ENCODE measurements at regions not wholly inside any gene's neighbourhood (a gene's known extent, or its start where the extent isn't known, plus 50 kb on each side); places are given as distances from the start of the nearest gene placed in this dataset.

- Histone ChIP-seq H3K9ac (ENCODE audit: insufficient read length, low read depth) (peak overlapping the region; percentile 44), H3K36me3 (ENCODE audit: insufficient read depth, insufficient read length, low read length) (no peaks in the 10 kb centered on the region), H3K27me3 (ENCODE audit: insufficient read depth, insufficient read length) (no peaks in the 10 kb centered on the region), H3K4me3 (ENCODE audit: insufficient read length, low read depth) (no peak overlapping the region), H3K9me3 (ENCODE audit: insufficient read depth, low read length) (0 out of 2 replicates have a peak, but pooled peaks cover 2% of the 10 kb centered on the region), H3K4me1 (ENCODE audit: insufficient read depth, insufficient read length) (peaks cover 11% of the 10 kb centered on the region)
- TF ChIP-seq YY1 (IDR thresholded peaks at IDR 0.05; ENCODE audit: insufficient read depth, insufficient read length) (no peak), SUZ12 (IDR thresholded peaks at IDR 0.05; ENCODE audit: extremely low read depth, insufficient read depth, insufficient read length) (no peak), ZNF274 (IDR thresholded peaks at IDR 0.05; ENCODE audit: low read depth, low read length) (no peak)
- DNase-seq (ENCODE audit: low read depth, low spot score): no peak
Measured at GRCh38 chr2:9753276-9753600, 90.0 kb upstream of the TAF1B start.

GRCh38 chr2:9753665-9754531, 89.4 kb upstream of the TAF1B start:
- Histone ChIP-seq H3K36me3 (ENCODE audit: insufficient read depth, insufficient read length, low read length) (no peaks in the 10 kb centered on the region), H3K4me3 (ENCODE audit: insufficient read length, low read depth) (no peak overlapping the region), H3K4me1 (ENCODE audit: insufficient read depth, insufficient read length) (peaks cover 13% of the 10 kb centered on the region), H3K27me3 (ENCODE audit: insufficient read depth, insufficient read length) (no peaks in the 10 kb centered on the region), H3K9me3 (ENCODE audit: insufficient read depth, low read length) (no peaks in the 10 kb centered on the region), H3K9ac (ENCODE audit: insufficient read length, low read depth) (peak overlapping the region; percentile 44)
- no peak for DNase-seq (ENCODE audit: low read depth, low spot score)
- TF ChIP-seq ZNF274 (IDR thresholded peaks at IDR 0.05; ENCODE audit: low read depth, low read length) (no peak), YY1 (IDR thresholded peaks at IDR 0.05; ENCODE audit: insufficient read depth, insufficient read length) (no peak), SUZ12 (IDR thresholded peaks at IDR 0.05; ENCODE audit: extremely low read depth, insufficient read depth, insufficient read length) (no peak)

- TF ChIP-seq SUZ12 (IDR thresholded peaks at IDR 0.05; ENCODE audit: extremely low read depth, insufficient read depth, insufficient read length) (no peak), ZNF274 (IDR thresholded peaks at IDR 0.05; ENCODE audit: low read depth, low read length) (no peak), YY1 (IDR thresholded peaks at IDR 0.05; ENCODE audit: insufficient read depth, insufficient read length) (no peak)
- Histone ChIP-seq H3K9ac (ENCODE audit: insufficient read length, low read depth) (no peak overlapping the region), H3K4me3 (ENCODE audit: insufficient read length, low read depth) (no peak overlapping the region), H3K36me3 (ENCODE audit: insufficient read depth, insufficient read length, low read length) (no peaks in the 10 kb centered on the region), H3K4me1 (ENCODE audit: insufficient read depth, insufficient read length) (peaks cover 14% of the 10 kb centered on the region), H3K27me3 (ENCODE audit: insufficient read depth, insufficient read length) (no peaks in the 10 kb centered on the region), H3K9me3 (ENCODE audit: insufficient read depth, low read length) (no peaks in the 10 kb centered on the region)
- no peak for DNase-seq (ENCODE audit: low read depth, low spot score)
Measured at GRCh38 chr2:9754532-9754887, 88.8 kb upstream of the TAF1B start.

GRCh38 chr2:9755008-9755407, 88.3 kb upstream of the TAF1B start:
- TF ChIP-seq ZNF274 (IDR thresholded peaks at IDR 0.05; ENCODE audit: low read depth, low read length) (no peak), SUZ12 (IDR thresholded peaks at IDR 0.05; ENCODE audit: extremely low read depth, insufficient read depth, insufficient read length) (no peak), YY1 (IDR thresholded peaks at IDR 0.05; ENCODE audit: insufficient read depth, insufficient read length) (no peak)

GRCh38 chr2:9755638-9756037, 87.6 kb upstream of the TAF1B start:
- no peaks in the 10 kb centered on the region for H3K9me3 ChIP-seq (ENCODE audit: insufficient read depth, low read length)
- H3K36me3 ChIP-seq (ENCODE audit: insufficient read depth, insufficient read length, low read length): no peaks in the 10 kb centered on the region
- TF ChIP-seq ZNF274 (IDR thresholded peaks at IDR 0.05; ENCODE audit: low read depth, low read length) (no peak), YY1 (IDR thresholded peaks at IDR 0.05; ENCODE audit: insufficient read depth, insufficient read length) (no peak), SUZ12 (IDR thresholded peaks at IDR 0.05; ENCODE audit: extremely low read depth, insufficient read depth, insufficient read length) (no peak)
- DNase-seq (ENCODE audit: low read depth, low spot score): no peak
- no peak overlapping the region for H3K4me3 ChIP-seq (ENCODE audit: insufficient read length, low read depth)
- no peaks in the 10 kb centered on the region for H3K27me3 ChIP-seq (ENCODE audit: insufficient read depth, insufficient read length)
- no peak overlapping the region for H3K9ac ChIP-seq (ENCODE audit: insufficient read length, low read depth)
- peaks cover 14% of the 10 kb centered on the region for H3K4me1 ChIP-seq (ENCODE audit: insufficient read depth, insufficient read length)

More at GRCh38 chr2:9755008-9755407, 88.3 kb upstream of the TAF1B start:
- H3K4me3 ChIP-seq (ENCODE audit: insufficient read length, low read depth): no peak overlapping the region
- no peaks in the 10 kb centered on the region for H3K9me3 ChIP-seq (ENCODE audit: insufficient read depth, low read length)
- H3K9ac ChIP-seq (ENCODE audit: insufficient read length, low read depth): no peak overlapping the region
- DNase-seq (ENCODE audit: low read depth, low spot score): no peak
- no peaks in the 10 kb centered on the region for H3K36me3 ChIP-seq (ENCODE audit: insufficient read depth, insufficient read length, low read length)
- H3K4me1 ChIP-seq (ENCODE audit: insufficient read depth, insufficient read length): peaks cover 14% of the 10 kb centered on the region
- H3K27me3 ChIP-seq (ENCODE audit: insufficient read depth, insufficient read length): no peaks in the 10 kb centered on the region

- Histone ChIP-seq H3K4me3 (ENCODE audit: insufficient read length, low read depth) (no peak overlapping the region), H3K27me3 (ENCODE audit: insufficient read depth, insufficient read length) (no peaks in the 10 kb centered on the region), H3K9me3 (ENCODE audit: insufficient read depth, low read length) (no peaks in the 10 kb centered on the region), H3K4me1 (ENCODE audit: insufficient read depth, insufficient read length) (peaks cover 14% of the 10 kb centered on the region), H3K9ac (ENCODE audit: insufficient read length, low read depth) (no peak overlapping the region), H3K36me3 (ENCODE audit: insufficient read depth, insufficient read length, low read length) (no peaks in the 10 kb centered on the region)
- TF ChIP-seq YY1 (IDR thresholded peaks at IDR 0.05; ENCODE audit: insufficient read depth, insufficient read length) (no peak), SUZ12 (IDR thresholded peaks at IDR 0.05; ENCODE audit: extremely low read depth, insufficient read depth, insufficient read length) (no peak), ZNF274 (IDR thresholded peaks at IDR 0.05; ENCODE audit: low read depth, low read length) (no peak)
- no peak for DNase-seq (ENCODE audit: low read depth, low spot score)
Measured at GRCh38 chr2:9756692-9757250, 86.5 kb upstream of the TAF1B start.

- no peak overlapping the region for H3K9ac ChIP-seq (ENCODE audit: insufficient read length, low read depth)
- H3K9me3 ChIP-seq (ENCODE audit: insufficient read depth, low read length): no peaks in the 10 kb centered on the region
- H3K4me1 ChIP-seq (ENCODE audit: insufficient read depth, insufficient read length): peaks cover 11% of the 10 kb centered on the region
- H3K36me3 ChIP-seq (ENCODE audit: insufficient read depth, insufficient read length, low read length): no peaks in the 10 kb centered on the region
- H3K27me3 ChIP-seq (ENCODE audit: insufficient read depth, insufficient read length): no peaks in the 10 kb centered on the region
- TF ChIP-seq ZNF274 (IDR thresholded peaks at IDR 0.05; ENCODE audit: low read depth, low read length) (no peak), SUZ12 (IDR thresholded peaks at IDR 0.05; ENCODE audit: extremely low read depth, insufficient read depth, insufficient read length) (no peak), YY1 (IDR thresholded peaks at IDR 0.05; ENCODE audit: insufficient read depth, insufficient read length) (no peak)
- H3K4me3 ChIP-seq (ENCODE audit: insufficient read length, low read depth): peak overlapping the region; percentile 11
- DNase-seq (ENCODE audit: low read depth, low spot score): no peak
Measured at GRCh38 chr2:9757501-9758264, 85.6 kb upstream of the TAF1B start.

Data from NT2/D1 (cell line).